ENCODE measurements at regions not wholly inside any gene's neighbourhood (a gene's known extent, or its start where the extent isn't known, plus 50 kb on each side); places are given as distances from the start of the nearest gene placed in this dataset.

- Histone ChIP-seq H3F3A (ENCODE audit: low read depth) (no peaks in the 10 kb centered on the region), H3K27me3 (no peaks in the 10 kb centered on the region), H3K4me3 (no peak overlapping the region), H4K20me1 (ENCODE audit: low read depth) (no peaks in the 10 kb centered on the region), H3K9ac (no peak overlapping the region), H2AFZ (replicated peaks) (no peak overlapping the region), H3K36me3 (no peaks in the 10 kb centered on the region), H3K79me2 (ENCODE audit: low read depth) (no peaks in the 10 kb centered on the region), H3K27ac (no peak overlapping the region), H3K9me3 (ENCODE audit: low read depth) (no peaks in the 10 kb centered on the region), H3K4me1 (peaks cover 9% of the 10 kb centered on the region), H3K4me2 (no peak overlapping the region)
- Mint-ChIP-seq H3K4me1 (peaks cover 49% of the 10 kb centered on the region), H3K27ac (peak overlapping the region; percentile 93), H3K27me3 (ENCODE audit: insufficient read depth, low read depth) (peaks cover 24% of the 10 kb centered on the region), H3K9me3 (peaks cover 6% of the 10 kb centered on the region), H3K36me3 (no peaks in the 10 kb centered on the region), H3K4me3 (no peak overlapping the region)
- no peak for DNase-seq (ENCODE audit: low spot score)
- TF ChIP-seq EZH2phosphoT487 (IDR thresholded peaks at IDR 0.05), result no peak
- TF ChIP-seq EZH2 (IDR thresholded peaks at IDR 0.05), result no peak
- TF ChIP-seq CTCF (IDR thresholded peaks at IDR 0.05), result no peak
These were observed 561.1 kb upstream of the CADM1 start for GRCh38 chr11:116065191-116065895.

GRCh38 chr11:116062490-116063171 is 558.4 kb upstream of the CADM1 start:
- peaks cover 57% of the 10 kb centered on the region for H3K4me1 Mint-ChIP-seq
- no peaks in the 10 kb centered on the region for H3K36me3 ChIP-seq
- no peak for DNase-seq (ENCODE audit: low spot score)
- no peak overlapping the region for H3K27ac ChIP-seq
- H3K4me3 Mint-ChIP-seq, result peak overlapping the region; percentile 50
- H3K4me1 ChIP-seq, result peaks cover 18% of the 10 kb centered on the region
- H3K27ac Mint-ChIP-seq, result peak overlapping the region; percentile 93
- H3K4me2 ChIP-seq, result no peak overlapping the region
- H3F3A ChIP-seq (ENCODE audit: low read depth), result no peaks in the 10 kb centered on the region
- peaks cover 25% of the 10 kb centered on the region for H3K27me3 Mint-ChIP-seq (ENCODE audit: insufficient read depth, low read depth)
- no peak for TF ChIP-seq EZH2 (IDR thresholded peaks at IDR 0.05)
- TF ChIP-seq EZH2phosphoT487 (IDR thresholded peaks at IDR 0.05), result no peak
- TF ChIP-seq CTCF (IDR thresholded peaks at IDR 0.05), result no peak
- no peaks in the 10 kb centered on the region for H3K27me3 ChIP-seq
- no peak overlapping the region for H2AFZ ChIP-seq (replicated peaks)
- no peak overlapping the region for H3K9ac ChIP-seq
- peaks cover 2% of the 10 kb centered on the region for H3K9me3 Mint-ChIP-seq
- no peak overlapping the region for H3K4me3 ChIP-seq
- no peaks in the 10 kb centered on the region for H3K36me3 Mint-ChIP-seq
- H3K79me2 ChIP-seq (ENCODE audit: low read depth), result no peaks in the 10 kb centered on the region
- H4K20me1 ChIP-seq (ENCODE audit: low read depth), result no peaks in the 10 kb centered on the region
- no peaks in the 10 kb centered on the region for H3K9me3 ChIP-seq (ENCODE audit: low read depth)

GRCh38 chr11:116062129-116062489 is 557.9 kb upstream of the CADM1 start:
- no peak for DNase-seq (ENCODE audit: low spot score)
- no peak overlapping the region for H3K27ac ChIP-seq

More at GRCh38 chr11:116062129-116062489, 557.9 kb upstream of the CADM1 start:
- no peaks in the 10 kb centered on the region for H3K36me3 ChIP-seq
- H3K4me3 ChIP-seq, result no peak overlapping the region
- Mint-ChIP-seq H3K4me1 (peaks cover 55% of the 10 kb centered on the region), H3K27me3 (ENCODE audit: insufficient read depth, low read depth) (peaks cover 25% of the 10 kb centered on the region), H3K27ac (peak overlapping the region; percentile 93), H3K9me3 (peaks cover 2% of the 10 kb centered on the region), H3K4me3 (no peak overlapping the region), H3K36me3 (no peaks in the 10 kb centered on the region)
- H3K9ac ChIP-seq, result no peak overlapping the region
- no peaks in the 10 kb centered on the region for H3K27me3 ChIP-seq
- TF ChIP-seq EZH2phosphoT487 (IDR thresholded peaks at IDR 0.05) (no peak), EZH2 (IDR thresholded peaks at IDR 0.05) (no peak), CTCF (IDR thresholded peaks at IDR 0.05) (no peak)
- H3K4me1 ChIP-seq, result peaks cover 21% of the 10 kb centered on the region
- no peak overlapping the region for H2AFZ ChIP-seq (replicated peaks)
- H3K9me3 ChIP-seq (ENCODE audit: low read depth), result no peaks in the 10 kb centered on the region
- no peak overlapping the region for H3K4me2 ChIP-seq
- H3K79me2 ChIP-seq (ENCODE audit: low read depth), result no peaks in the 10 kb centered on the region
- H4K20me1 ChIP-seq (ENCODE audit: low read depth), result no peaks in the 10 kb centered on the region
- no peaks in the 10 kb centered on the region for H3F3A ChIP-seq (ENCODE audit: low read depth)
